Prostate gland (tissue), 2 donors: ENCODE measurements at regions not wholly inside any gene's neighbourhood (a gene's known extent, or its start where the extent isn't known, plus 50 kb on each side); places are given as distances from the start of the nearest gene placed in this dataset.

Source experiments
- CTCF ChIP-seq, 4 experiments: fragments of 200-600 bp in 2 of 4; fragments of 450-650 bp in 2 of 4; sonication (generic) in 2 of 4; IDR thresholded peaks; 1 replicate in 3 of 4; 2 replicates in 1 of 4; pipeline ENCODE4 v1.5.1; 2016 to 2019; ENCODE audit warnings: antibody characterized with exemption in 4 of 4, mild to moderate bottlenecking in 2 of 4, moderate library complexity in 2 of 4
- POLR2AphosphoS5 ChIP-seq: sonication (generic); formaldehyde crosslinking; IDR thresholded peaks from one replicate; pipeline ENCODE4 v1.6.1; 2017; ENCODE audit warnings: antibody characterized with exemption

GRCh38 chr12:46898152-46898931 is 72.5 kb upstream of the SLC38A4 start:
- TF ChIP-seq CTCF (IDR thresholded peaks at IDR 0.05) (no peak), POLR2AphosphoS5 (no peak)
